ENCODE measurements at regions not wholly inside any gene's neighbourhood (a gene's known extent, or its start where the extent isn't known, plus 50 kb on each side); places are given as distances from the start of the nearest gene placed in this dataset.

GRCh38 chr18:61136711-61137251 lies 196.4 kb upstream of the CDH20 start:
- no peaks in the 10 kb centered on the region for H3K79me2 ChIP-seq (ENCODE audit: insufficient read depth, low read length)
- H3K4me2 ChIP-seq (ENCODE audit: insufficient read depth, insufficient read length, low read length): no peak overlapping the region
- H2BK120ac ChIP-seq (ENCODE audit: low read depth, low read length, poor library complexity, severe bottlenecking): no peak overlapping the region
- H4K5ac ChIP-seq (ENCODE audit: insufficient read length, low read depth, low read length): no peak overlapping the region
- no peak for TF ChIP-seq CTCF (conservative IDR thresholded peaks at IDR 0.05)
- H3K4me3 Mint-ChIP-seq: no peak overlapping the region
- no peak overlapping the region for H3K4ac ChIP-seq (ENCODE audit: low read depth, low read length)
- H3K18ac ChIP-seq (ENCODE audit: insufficient read length, low read depth, low read length): no peak overlapping the region
- no peaks in the 10 kb centered on the region for H4K20me1 ChIP-seq (ENCODE audit: control insufficient read depth, insufficient read depth, insufficient read length)
- no peak overlapping the region for H2BK20ac ChIP-seq (ENCODE audit: low read depth, low read length, poor library complexity, severe bottlenecking)
- no peaks in the 10 kb centered on the region for H3K4me1 ChIP-seq (ENCODE audit: insufficient read depth, low read length)
- H2BK15ac ChIP-seq (ENCODE audit: low read depth, low read length): no peak overlapping the region
- WGBS (ENCODE audit: extremely low coverage, insufficient read length, low lambda C conversion rate): no CpG with 5 or more reads among the region's 2 CpGs
- H2BK5ac ChIP-seq (ENCODE audit: insufficient read length, low read length): no peak overlapping the region
- H3K36me3 Mint-ChIP-seq (ENCODE audit: insufficient read depth in 1 of 3, low read depth in 3 of 3): no peaks in the 10 kb centered on the region
- no peaks in the 10 kb centered on the region; a peak in 1 of 5 replicates for H3K9me3 Mint-ChIP-seq
- no peak overlapping the region for H3K27ac ChIP-seq (ENCODE audit: insufficient read length, low read depth, low read length)
- no peak overlapping the region for H3K27ac Mint-ChIP-seq
- H2AFZ ChIP-seq (ENCODE audit: low read length): no peak overlapping the region
- no peaks in the 10 kb centered on the region for H3K9me3 ChIP-seq (ENCODE audit: control insufficient read depth, low read depth, low read length)
- H4K8ac ChIP-seq (replicated peaks; ENCODE audit: insufficient read length, low read depth, low read length): no peak overlapping the region
- H3K27me3 Mint-ChIP-seq (ENCODE audit: low read depth): no peaks in the 10 kb centered on the region
- H3K9ac ChIP-seq (ENCODE audit: extremely low read depth, insufficient read length, low read length): no peak overlapping the region
- H3K23me2 ChIP-seq (ENCODE audit: insufficient read length, low read depth, low read length, poor library complexity, severe bottlenecking): no peaks in the 10 kb centered on the region
- no peak overlapping the region for H2AK5ac ChIP-seq (ENCODE audit: insufficient read length, low read length)
- no peaks in the 10 kb centered on the region for H3K79me1 ChIP-seq (ENCODE audit: insufficient read depth, low read depth, low read length, poor library complexity, severe bottlenecking)
- H2BK12ac ChIP-seq (ENCODE audit: insufficient read length, low read depth, low read length): no peak overlapping the region
- no peak overlapping the region for H3K23ac ChIP-seq (ENCODE audit: insufficient read length, low read depth, low read length)
- H3K56ac ChIP-seq (ENCODE audit: insufficient read length, low read depth, low read length): no peak overlapping the region
- DNase-seq: no peak
- H3K14ac ChIP-seq (ENCODE audit: insufficient read depth, low read length): no peak overlapping the region
- H3K4me1 Mint-ChIP-seq: peaks cover 5 to 7% of the 10 kb centered on the region in 2 experiments; a peak in 3 of 4 replicates
- no peak overlapping the region for H3T11ph ChIP-seq (ENCODE audit: low read length)
- no peak overlapping the region for H4K91ac ChIP-seq (ENCODE audit: insufficient read length, low read depth, low read length)
- H3K27me3 ChIP-seq (ENCODE audit: insufficient read depth, low read length): no peaks in the 10 kb centered on the region
